Cardiac fibroblast (primary cell): ENCODE measurements at regions not wholly inside any gene's neighbourhood (a gene's known extent, or its start where the extent isn't known, plus 50 kb on each side); places are given as distances from the start of the nearest gene placed in this dataset.
"Not testable (repeated sequence)": the region's sequence is repeated elsewhere in the genome, so short reads cannot be mapped to it uniquely, and the experiment has no call there.

Experiments used
- DNase-seq, 2 donors: peaks; one replicate each; pipeline versions ENCODE4 v3.0.0 to v3.0.0-alpha.2; 2010; ENCODE audit warnings: low read depth in 2 of 2
- H3K4me3 ChIP-seq, 2 donors: replicated peaks in 1 of 2; 1 replicate in 1 of 2; 2 replicates in 1 of 2; pipeline ENCODE4 v1.5.1; 2011; ENCODE audit warnings: low read depth in 2 of 2, low read length in 2 of 2, mild to moderate bottlenecking in 2 of 2, moderate library complexity in 1 of 2
- TF ChIP-seq, protein P1 (sequence below): IDR thresholded peaks from one replicate; pipeline ENCODE4 v1.5.1; 2011; ENCODE audit warnings: low read depth, mild to moderate bottlenecking, low read length, inconsistent platforms

GRCh38 chr1:147414505-147415163 is 126.7 kb upstream of the BCL9 start:
- no peak for DNase-seq
- TF ChIP-seq, protein P1, sequence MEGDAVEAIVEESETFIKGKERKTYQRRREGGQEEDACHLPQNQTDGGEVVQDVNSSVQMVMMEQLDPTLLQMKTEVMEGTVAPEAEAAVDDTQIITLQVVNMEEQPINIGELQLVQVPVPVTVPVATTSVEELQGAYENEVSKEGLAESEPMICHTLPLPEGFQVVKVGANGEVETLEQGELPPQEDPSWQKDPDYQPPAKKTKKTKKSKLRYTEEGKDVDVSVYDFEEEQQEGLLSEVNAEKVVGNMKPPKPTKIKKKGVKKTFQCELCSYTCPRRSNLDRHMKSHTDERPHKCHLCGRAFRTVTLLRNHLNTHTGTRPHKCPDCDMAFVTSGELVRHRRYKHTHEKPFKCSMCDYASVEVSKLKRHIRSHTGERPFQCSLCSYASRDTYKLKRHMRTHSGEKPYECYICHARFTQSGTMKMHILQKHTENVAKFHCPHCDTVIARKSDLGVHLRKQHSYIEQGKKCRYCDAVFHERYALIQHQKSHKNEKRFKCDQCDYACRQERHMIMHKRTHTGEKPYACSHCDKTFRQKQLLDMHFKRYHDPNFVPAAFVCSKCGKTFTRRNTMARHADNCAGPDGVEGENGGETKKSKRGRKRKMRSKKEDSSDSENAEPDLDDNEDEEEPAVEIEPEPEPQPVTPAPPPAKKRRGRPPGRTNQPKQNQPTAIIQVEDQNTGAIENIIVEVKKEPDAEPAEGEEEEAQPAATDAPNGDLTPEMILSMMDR: no peak
- no peak overlapping the region for H3K4me3 ChIP-seq

GRCh38 chr1:147417024-147417423 is 124.3 kb upstream of the BCL9 start:
- DNase-seq: no peak
- TF ChIP-seq, protein P1: no peak
- no peak overlapping the region for H3K4me3 ChIP-seq

GRCh38 chr1:147423100-147423827 is 118.0 kb upstream of the BCL9 start:
- not testable (repeated sequence) for H3K4me3 ChIP-seq, DNase-seq

DNA sequence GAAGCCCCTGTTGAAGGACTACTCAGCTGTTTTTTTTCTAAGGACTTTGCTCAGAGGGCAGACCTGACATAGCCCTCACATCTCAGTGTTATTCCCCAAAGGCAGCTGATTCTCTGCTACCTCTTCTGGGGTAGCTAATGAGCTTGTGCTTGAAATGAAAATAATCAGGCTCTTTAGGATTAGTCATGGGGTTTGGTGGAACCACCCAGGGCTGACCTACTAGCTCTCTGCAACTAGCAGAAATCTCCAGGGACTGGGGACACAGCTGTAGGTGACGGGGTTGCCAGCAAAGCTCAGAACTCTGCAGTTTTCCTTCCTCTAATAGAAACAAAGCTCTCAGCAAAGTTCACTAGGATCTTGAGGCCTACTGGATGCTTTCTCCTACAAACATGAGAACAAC is 106.4 kb upstream of the BCL9 start:
- DNase-seq: no peak
- TF ChIP-seq, protein P1: no peak
- no peak overlapping the region for H3K4me3 ChIP-seq

DNA sequence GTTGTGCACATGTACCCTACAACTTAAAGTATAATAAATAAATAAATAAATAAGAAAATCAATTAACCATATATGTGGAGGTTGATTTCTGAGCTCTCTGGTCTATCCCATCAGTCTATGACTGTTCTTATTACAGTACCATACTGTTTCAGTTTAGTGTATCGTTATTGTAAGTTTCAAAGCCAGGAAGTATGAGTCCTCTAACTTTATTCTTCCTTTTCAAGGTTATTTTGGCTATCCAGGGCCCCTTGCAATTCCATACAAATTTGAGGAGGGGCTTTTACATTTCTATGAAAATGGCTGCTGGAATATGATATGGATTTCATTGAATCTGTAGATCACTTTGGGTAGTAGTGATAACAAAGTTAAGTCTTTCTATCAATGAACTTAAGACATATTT is 96.9 kb upstream of the BCL9 start:
- TF ChIP-seq, protein P1: no peak
- H3K4me3 ChIP-seq: no peak overlapping the region
- no peak for DNase-seq

GRCh38 chr1:147451628-147452027 is 89.7 kb upstream of the BCL9 start:
- DNase-seq: no peak
- TF ChIP-seq, protein P1: no peak
- H3K4me3 ChIP-seq: no peak overlapping the region

DNA sequence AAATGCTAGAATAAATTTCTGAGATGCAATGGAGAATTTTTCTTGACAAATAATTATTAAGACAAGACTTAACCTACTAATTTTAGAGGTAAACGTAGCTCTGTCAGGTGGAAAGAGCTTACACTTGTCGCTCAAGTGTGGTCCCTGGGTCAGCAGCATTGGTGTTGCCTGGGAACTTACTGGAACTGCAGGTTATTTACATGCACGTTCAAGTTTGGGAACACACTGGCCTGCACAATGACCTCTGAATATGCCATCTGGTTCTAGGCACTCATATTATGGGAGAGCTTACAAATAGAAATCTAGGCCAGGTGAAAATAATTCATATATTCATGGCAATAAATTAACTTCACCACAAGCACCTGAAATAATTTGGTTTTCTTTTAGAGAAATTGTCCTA is 88.5 kb upstream of the BCL9 start:
- DNase-seq: no peak
- no peak overlapping the region for H3K4me3 ChIP-seq
- TF ChIP-seq, protein P1: no peak
